ENCODE measurements at regions not wholly inside any gene's neighbourhood (a gene's known extent, or its start where the extent isn't known, plus 50 kb on each side); places are given as distances from the start of the nearest gene placed in this dataset.

DNA sequence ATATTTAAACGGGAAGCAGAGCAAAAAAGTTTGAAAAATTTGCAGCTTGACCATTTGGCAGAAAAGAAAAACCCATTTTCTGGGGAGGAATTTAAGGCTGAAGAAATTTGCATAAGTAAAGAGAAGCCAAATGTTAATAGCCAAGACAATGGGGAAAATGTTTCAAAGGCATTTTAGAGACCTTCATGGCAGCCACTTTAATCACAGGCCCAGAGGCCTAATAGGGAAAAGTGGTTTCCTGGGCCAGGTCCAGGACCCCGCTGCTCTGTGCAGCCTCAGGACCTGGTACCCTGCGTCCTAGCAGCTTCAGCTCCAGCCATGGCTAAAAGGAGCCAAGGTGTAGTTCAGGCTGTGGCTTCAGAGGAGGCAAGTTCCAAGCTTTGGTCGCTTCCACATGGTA lies 507.3 kb downstream of the SLCO4C1 start:
- H2AFZ ChIP-seq (ENCODE audit: low read depth, low read length), result no peak overlapping the region
- no peaks in the 10 kb centered on the region for H3K27me3 ChIP-seq (ENCODE audit: insufficient read depth, low read length, poor library complexity)
- DNase-seq (no peak), ATAC-seq (ENCODE audit: insufficient read depth, low read depth) (no peak)
- H3K27ac ChIP-seq (ENCODE audit: low read length), result no peak overlapping the region
- H3K36me3 ChIP-seq (ENCODE audit: insufficient read depth, low read length), result no peaks in the 10 kb centered on the region
- no peaks in the 10 kb centered on the region for H4K20me1 ChIP-seq (ENCODE audit: insufficient read depth, low read length)
- H3K4me2 ChIP-seq (ENCODE audit: insufficient read depth, low read length), result no peak overlapping the region
- H3K9ac ChIP-seq (ENCODE audit: low read depth, low read length), result no peak overlapping the region
- H3K9me3 ChIP-seq (ENCODE audit: insufficient read depth, low read length, severe bottlenecking), result no peaks in the 10 kb centered on the region
- no peaks in the 10 kb centered on the region for H3K79me2 ChIP-seq (ENCODE audit: insufficient read depth, low read length)
- H3K4me1 ChIP-seq (ENCODE audit: insufficient read depth, low read length), result no peaks in the 10 kb centered on the region
- TF ChIP-seq CTCF (IDR thresholded peaks at IDR 0.05; ENCODE audit: borderline replicate concordance, extremely low read depth, low read length, poor library complexity, severe bottlenecking) (no peak), EZH2 (IDR thresholded peaks at IDR 0.05; ENCODE audit: borderline replicate concordance, low read depth, low read length, severe bottlenecking) (no peak)
- no peak overlapping the region for H3K4me3 ChIP-seq (ENCODE audit: low read depth in 1 of 2, low read length in 2 of 2)

- Histone ChIP-seq H3K4me1 (ENCODE audit: insufficient read depth, low read length) (no peaks in the 10 kb centered on the region), H3K9ac (ENCODE audit: low read depth, low read length) (no peak overlapping the region), H2AFZ (ENCODE audit: low read depth, low read length) (no peak overlapping the region), H3K27me3 (ENCODE audit: insufficient read depth, low read length, poor library complexity) (no peaks in the 10 kb centered on the region), H3K4me2 (ENCODE audit: insufficient read depth, low read length) (no peak overlapping the region), H3K79me2 (ENCODE audit: insufficient read depth, low read length) (no peaks in the 10 kb centered on the region), H3K4me3 (ENCODE audit: low read depth in 1 of 2, low read length in 2 of 2) (no peak overlapping the region), H3K27ac (ENCODE audit: low read length) (no peak overlapping the region), H3K9me3 (ENCODE audit: insufficient read depth, low read length, severe bottlenecking) (no peaks in the 10 kb centered on the region), H4K20me1 (ENCODE audit: insufficient read depth, low read length) (no peaks in the 10 kb centered on the region), H3K36me3 (ENCODE audit: insufficient read depth, low read length) (no peaks in the 10 kb centered on the region)
- ATAC-seq (ENCODE audit: insufficient read depth, low read depth) (no peak), DNase-seq (no peak)
- TF ChIP-seq CTCF (IDR thresholded peaks at IDR 0.05; ENCODE audit: borderline replicate concordance, extremely low read depth, low read length, poor library complexity, severe bottlenecking), result no peak
- no peak for TF ChIP-seq EZH2 (IDR thresholded peaks at IDR 0.05; ENCODE audit: borderline replicate concordance, low read depth, low read length, severe bottlenecking)
These were observed 511.0 kb downstream of the SLCO4C1 start for GRCh38 chr5:101785090-101785489.

DNA sequence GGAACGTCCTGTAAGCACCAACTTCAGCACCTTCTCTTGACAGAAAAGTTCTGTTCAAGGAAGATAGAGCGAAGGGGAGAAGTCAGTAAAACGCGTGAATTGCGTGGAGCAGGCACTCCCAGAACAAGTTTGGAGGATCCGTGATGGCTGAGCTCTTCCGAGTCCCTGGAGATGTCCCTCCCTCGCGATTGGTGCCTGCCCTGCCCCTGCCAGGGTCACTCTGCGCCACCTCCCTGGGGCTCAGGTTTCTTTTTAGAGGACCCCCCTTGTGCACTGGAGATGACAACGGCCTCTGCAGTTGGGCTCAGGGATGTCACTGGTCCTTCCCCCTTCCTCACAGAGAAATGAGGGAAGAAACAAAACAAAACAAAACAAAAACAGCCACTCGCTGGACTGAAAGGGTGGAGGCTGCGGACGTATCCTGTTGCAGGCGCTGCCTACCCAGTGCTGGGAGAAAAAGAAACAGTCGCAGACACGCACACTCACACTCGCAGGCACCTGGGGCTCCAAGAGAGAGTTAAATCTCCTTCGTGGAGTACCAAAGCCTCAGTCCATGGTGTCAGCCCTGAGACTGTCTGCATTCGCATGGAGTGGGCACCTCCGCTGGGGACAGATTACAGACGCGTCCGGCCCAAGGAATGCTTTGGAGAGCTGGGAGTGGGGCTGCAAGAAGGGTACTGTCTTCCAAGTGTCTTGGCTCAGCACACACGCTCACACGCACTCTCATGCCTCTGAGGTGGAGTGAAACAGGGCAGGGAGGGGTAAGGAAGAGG lies 512.7 kb downstream of the SLCO4C1 start:
- H3K9ac ChIP-seq (ENCODE audit: low read depth, low read length), result no peak overlapping the region
- TF ChIP-seq EZH2 (IDR thresholded peaks at IDR 0.05; ENCODE audit: borderline replicate concordance, low read depth, low read length, severe bottlenecking) (no peak), CTCF (IDR thresholded peaks at IDR 0.05; ENCODE audit: borderline replicate concordance, extremely low read depth, low read length, poor library complexity, severe bottlenecking) (no peak)
- H3K4me2 ChIP-seq (ENCODE audit: insufficient read depth, low read length), result no peak overlapping the region
- no peaks in the 10 kb centered on the region for H3K79me2 ChIP-seq (ENCODE audit: insufficient read depth, low read length)
- no peaks in the 10 kb centered on the region for H3K9me3 ChIP-seq (ENCODE audit: insufficient read depth, low read length, severe bottlenecking)
- no peak overlapping the region for H3K4me3 ChIP-seq (ENCODE audit: low read depth in 1 of 2, low read length in 2 of 2)
- no peaks in the 10 kb centered on the region for H3K27me3 ChIP-seq (ENCODE audit: insufficient read depth, low read length, poor library complexity)
- no peaks in the 10 kb centered on the region for H3K4me1 ChIP-seq (ENCODE audit: insufficient read depth, low read length)
- H3K36me3 ChIP-seq (ENCODE audit: insufficient read depth, low read length), result no peaks in the 10 kb centered on the region
- ATAC-seq (ENCODE audit: insufficient read depth, low read depth) (no peak), DNase-seq (no peak)
- no peaks in the 10 kb centered on the region for H4K20me1 ChIP-seq (ENCODE audit: insufficient read depth, low read length)
- H3K27ac ChIP-seq (ENCODE audit: low read length), result no peak overlapping the region
- H2AFZ ChIP-seq (ENCODE audit: low read depth, low read length), result no peak overlapping the region

All from DND-41 (cell line).